PFSK-1 (cell line): ENCODE measurements at regions not wholly inside any gene's neighbourhood (a gene's known extent, or its start where the extent isn't known, plus 50 kb on each side); places are given as distances from the start of the nearest gene placed in this dataset.

ENCODE experiments used
- FOXP2 ChIP-seq: optimal IDR thresholded peaks from 2 replicates; pipeline ENCODE3; 2011; ENCODE audit warnings: borderline replicate concordance, control low read depth, inconsistent platforms; ENCODE audit not compliant: insufficient read depth; ENCODE audit errors: extremely low read length, extremely low read depth
- POLR2AphosphoS5 ChIP-seq: IDR thresholded peaks from 2 replicates; pipeline ENCODE4 v1.6.1; 2012; ENCODE audit warnings: low read depth, mild to moderate bottlenecking, control low read depth, low read length, moderate library complexity
- SIN3A ChIP-seq: IDR thresholded peaks from 2 replicates; pipeline ENCODE4 v1.6.1; 2012; ENCODE audit warnings: mild to moderate bottlenecking, low read length, moderate library complexity, borderline replicate concordance; ENCODE audit not compliant: insufficient read depth
- TAF1 ChIP-seq: IDR thresholded peaks from 2 replicates; pipeline ENCODE4 v1.6.1; 2012; ENCODE audit warnings: low read length, control low read depth, borderline replicate concordance; ENCODE audit not compliant: insufficient read depth
- TF ChIP-seq, protein P1 (sequence below), 2 experiments: IDR thresholded peaks; 2 replicates each; pipeline versions ENCODE4 v1.6.1 to v1.8.0; 2011 to 2012; ENCODE audit warnings: low read depth in 2 of 2, low read length in 2 of 2, control low read depth in 1 of 2, inconsistent platforms in 1 of 2, mild to moderate bottlenecking in 1 of 2, moderate library complexity in 1 of 2; ENCODE audit not compliant: insufficient read depth in 1 of 2

DNA sequence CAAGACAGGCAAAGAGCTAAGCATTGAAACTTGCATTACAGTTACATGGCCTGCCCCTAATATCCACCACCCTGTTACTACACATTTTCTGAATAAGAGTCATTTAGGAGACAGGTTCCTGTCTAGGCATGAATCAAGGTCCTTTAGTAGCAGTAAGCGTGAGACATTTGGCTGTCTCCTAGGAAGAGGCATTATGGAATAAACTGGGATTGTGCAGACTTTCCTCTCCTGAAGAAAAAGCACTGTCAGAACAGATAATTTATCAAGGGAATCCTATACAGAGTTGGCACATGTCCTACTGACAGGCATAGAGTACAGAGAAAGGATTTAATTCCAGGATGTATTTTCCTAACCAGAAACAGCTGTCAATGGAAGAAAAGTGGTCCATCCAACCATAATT, 111.9 kb downstream of the INHBA start:
- no peak for TF ChIP-seq TAF1
- TF ChIP-seq POLR2AphosphoS5, result no peak
- TF ChIP-seq, protein P1, sequence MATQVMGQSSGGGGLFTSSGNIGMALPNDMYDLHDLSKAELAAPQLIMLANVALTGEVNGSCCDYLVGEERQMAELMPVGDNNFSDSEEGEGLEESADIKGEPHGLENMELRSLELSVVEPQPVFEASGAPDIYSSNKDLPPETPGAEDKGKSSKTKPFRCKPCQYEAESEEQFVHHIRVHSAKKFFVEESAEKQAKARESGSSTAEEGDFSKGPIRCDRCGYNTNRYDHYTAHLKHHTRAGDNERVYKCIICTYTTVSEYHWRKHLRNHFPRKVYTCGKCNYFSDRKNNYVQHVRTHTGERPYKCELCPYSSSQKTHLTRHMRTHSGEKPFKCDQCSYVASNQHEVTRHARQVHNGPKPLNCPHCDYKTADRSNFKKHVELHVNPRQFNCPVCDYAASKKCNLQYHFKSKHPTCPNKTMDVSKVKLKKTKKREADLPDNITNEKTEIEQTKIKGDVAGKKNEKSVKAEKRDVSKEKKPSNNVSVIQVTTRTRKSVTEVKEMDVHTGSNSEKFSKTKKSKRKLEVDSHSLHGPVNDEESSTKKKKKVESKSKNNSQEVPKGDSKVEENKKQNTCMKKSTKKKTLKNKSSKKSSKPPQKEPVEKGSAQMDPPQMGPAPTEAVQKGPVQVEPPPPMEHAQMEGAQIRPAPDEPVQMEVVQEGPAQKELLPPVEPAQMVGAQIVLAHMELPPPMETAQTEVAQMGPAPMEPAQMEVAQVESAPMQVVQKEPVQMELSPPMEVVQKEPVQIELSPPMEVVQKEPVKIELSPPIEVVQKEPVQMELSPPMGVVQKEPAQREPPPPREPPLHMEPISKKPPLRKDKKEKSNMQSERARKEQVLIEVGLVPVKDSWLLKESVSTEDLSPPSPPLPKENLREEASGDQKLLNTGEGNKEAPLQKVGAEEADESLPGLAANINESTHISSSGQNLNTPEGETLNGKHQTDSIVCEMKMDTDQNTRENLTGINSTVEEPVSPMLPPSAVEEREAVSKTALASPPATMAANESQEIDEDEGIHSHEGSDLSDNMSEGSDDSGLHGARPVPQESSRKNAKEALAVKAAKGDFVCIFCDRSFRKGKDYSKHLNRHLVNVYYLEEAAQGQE (IDR thresholded peaks at IDR 0.05; ENCODE audit: insufficient read depth in 1 of 2, low read depth in 2 of 2, low read length in 2 of 2), result no peak
- TF ChIP-seq FOXP2, result no peak
- TF ChIP-seq SIN3A, result no peak

DNA sequence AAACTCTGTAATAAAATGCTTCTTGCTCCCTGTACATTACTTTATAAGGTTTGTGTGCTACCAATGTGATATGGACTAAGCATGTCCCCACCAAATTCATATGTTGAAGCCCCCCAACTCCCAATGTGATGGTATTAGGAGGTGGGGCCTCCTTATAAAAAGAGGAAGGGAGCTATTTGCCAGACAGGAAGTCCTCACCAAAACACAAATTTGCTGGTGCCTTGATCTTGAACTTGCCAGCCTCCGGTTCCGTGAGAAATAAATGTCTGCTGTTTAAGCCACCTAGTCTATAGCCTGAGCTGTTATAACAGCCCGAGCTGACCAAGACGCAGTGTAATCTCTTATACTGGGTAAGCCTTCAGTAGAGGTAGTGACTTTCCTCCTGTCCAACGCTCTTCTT, 114.5 kb downstream of the INHBA start:
- TF ChIP-seq FOXP2 (no peak), POLR2AphosphoS5 (no peak), SIN3A (no peak), TAF1 (no peak)
- TF ChIP-seq, protein P1 (IDR thresholded peaks at IDR 0.05; ENCODE audit: insufficient read depth in 1 of 2, low read depth in 2 of 2, low read length in 2 of 2), result no peak

DNA sequence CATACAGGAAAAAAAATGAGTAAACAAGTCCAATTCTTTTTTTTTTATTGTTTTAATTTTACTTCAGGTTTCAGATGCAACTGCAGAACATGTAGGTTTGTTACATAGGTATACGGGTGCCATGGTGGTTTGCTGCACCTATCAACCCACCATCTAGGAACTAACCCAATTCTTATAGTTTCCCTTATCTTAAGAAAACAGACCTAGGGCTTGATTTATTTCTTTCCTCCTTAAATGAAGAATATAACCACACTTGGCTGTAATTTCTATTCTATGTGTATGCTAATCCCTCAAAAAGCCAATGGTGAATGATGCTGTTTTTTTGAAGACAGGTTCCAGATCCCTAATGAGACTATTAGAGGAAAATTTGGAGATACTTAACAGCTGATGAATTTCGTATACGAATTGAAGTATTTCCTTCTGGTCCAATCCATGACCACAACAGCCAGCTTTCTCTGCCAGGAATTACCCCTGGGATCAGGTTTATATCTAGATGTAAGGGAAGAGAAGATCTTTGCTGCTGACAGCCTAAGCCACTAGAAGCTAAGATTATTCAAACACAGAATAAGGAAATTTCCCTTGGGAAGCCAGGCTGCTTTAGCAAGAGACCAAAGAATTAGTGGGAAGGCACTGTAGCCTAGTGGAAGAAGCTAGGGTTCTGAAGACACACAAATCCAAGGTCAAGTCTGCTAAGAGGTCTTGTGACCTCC, 115.8 kb downstream of the INHBA start:
- TF ChIP-seq TAF1 (no peak), FOXP2 (no peak), SIN3A (no peak), POLR2AphosphoS5 (no peak)
- TF ChIP-seq, protein P1 (IDR thresholded peaks at IDR 0.05; ENCODE audit: insufficient read depth in 1 of 2, low read depth in 2 of 2, low read length in 2 of 2), result no peak

DNA sequence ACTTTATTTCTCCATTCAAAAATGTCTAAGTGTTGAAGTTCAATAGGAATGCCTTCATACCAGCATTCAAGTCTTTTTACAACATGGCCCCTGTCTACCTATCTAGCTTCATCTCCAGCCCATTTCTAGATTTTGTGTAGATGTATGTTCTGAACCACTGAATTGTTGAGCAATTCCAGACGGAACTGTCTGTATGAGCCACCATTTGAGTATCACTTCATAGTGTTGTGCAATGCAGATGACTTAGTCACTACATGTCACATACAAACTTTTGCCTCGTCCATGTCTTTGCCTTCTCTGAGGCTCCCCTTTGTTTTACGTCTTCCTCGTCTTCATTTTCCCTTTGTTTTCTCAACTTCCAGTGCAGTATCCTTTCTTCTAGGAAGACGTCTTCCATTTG, 118.1 kb downstream of the INHBA start:
- TF ChIP-seq, protein P1 (IDR thresholded peaks at IDR 0.05; ENCODE audit: insufficient read depth in 1 of 2, low read depth in 2 of 2, low read length in 2 of 2), result no peak

DNA sequence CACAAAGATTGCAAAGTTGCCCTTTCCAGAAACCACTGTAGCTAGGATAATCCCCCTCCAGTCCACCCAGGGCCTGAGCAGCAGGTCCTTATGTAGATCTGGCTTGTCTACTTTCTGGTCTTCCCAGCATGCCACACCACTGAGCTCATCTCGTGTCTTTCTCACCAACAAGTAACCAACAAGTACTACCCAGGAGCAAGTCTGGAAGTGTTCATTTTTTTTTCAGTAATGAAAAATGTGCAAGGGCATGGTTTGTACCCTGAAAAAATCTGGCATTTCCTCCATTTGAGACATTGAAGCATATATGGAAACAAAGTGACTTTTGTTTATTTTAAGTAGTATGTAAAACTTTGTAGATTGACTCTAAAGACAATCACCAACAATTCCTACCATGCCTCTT, 120.8 kb downstream of the INHBA start:
- TF ChIP-seq SIN3A (no peak), FOXP2 (no peak), TAF1 (no peak), POLR2AphosphoS5 (no peak)
- TF ChIP-seq, protein P1 (IDR thresholded peaks at IDR 0.05; ENCODE audit: insufficient read depth in 1 of 2, low read depth in 2 of 2, low read length in 2 of 2), result no peak
